ENCODE measurements at regions not wholly inside any gene's neighbourhood (a gene's known extent, or its start where the extent isn't known, plus 50 kb on each side); places are given as distances from the start of the nearest gene placed in this dataset.

DNA sequence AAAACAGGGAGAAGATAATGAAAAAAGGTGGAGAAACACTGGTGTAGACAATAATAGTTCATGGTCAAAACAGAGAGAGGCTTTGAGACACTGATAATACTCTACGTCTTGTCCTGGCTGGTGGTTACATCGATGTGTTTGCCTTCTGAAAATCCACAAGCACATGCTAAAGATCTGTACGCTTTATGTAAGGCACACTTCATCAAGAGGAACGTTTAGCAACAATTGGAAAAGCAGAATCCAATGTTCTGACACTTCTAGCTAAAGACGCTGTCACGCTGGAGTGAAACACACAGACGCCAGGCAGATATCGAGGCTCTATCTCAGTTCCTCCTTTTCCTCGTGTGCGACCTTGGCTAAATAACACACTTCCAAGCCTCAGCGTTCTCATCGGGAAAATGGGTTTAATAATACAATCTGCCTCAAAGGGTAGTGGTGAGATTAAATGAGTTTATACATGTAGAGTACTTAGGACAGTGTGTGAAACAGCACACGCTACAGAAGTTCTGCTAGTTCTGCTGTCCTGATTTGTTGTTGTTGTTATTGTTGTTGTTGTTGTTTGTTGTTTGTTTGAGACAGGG is 386.1 kb downstream of the SETD4 start:
- no peak overlapping the region for H3K27ac ChIP-seq (ENCODE audit: low read depth in 1 of 2, low read length in 2 of 2)
- Mint-ChIP-seq H3K27ac (no peak overlapping the region), H3K36me3 (no peaks in the 10 kb centered on the region), H3K4me3 (no peak overlapping the region), H3K9me3 (no peaks in the 10 kb centered on the region), H3K27me3 (ENCODE audit: low read depth in 3 of 3) (peaks cover 0 to 1% (median 1%) of the 10 kb centered on the region in 3 donors), H3K4me1 (no peaks in the 10 kb centered on the region)
- no peak overlapping the region for H3K4me2 ChIP-seq (replicated peaks; ENCODE audit: extremely low read depth, low read length, poor library complexity, severe bottlenecking)
- intact Hi-C loops (cut with micrococcal nuclease) = no loop called here
- H3K36me3 ChIP-seq (replicated peaks in 1 of 2; ENCODE audit: control insufficient read depth in 1 of 2, insufficient read depth in 2 of 2, low read length in 2 of 2) = no peaks in the 10 kb centered on the region
- H3K4me3 ChIP-seq (replicated peaks in 1 of 3; ENCODE audit: low read depth in 2 of 3, low read length in 3 of 3) = no peak overlapping the region
- 86% methylated on average over 9 of the region's 13 CpGs for WGBS (ENCODE audit: insufficient coverage)
- no peak overlapping the region for H2AFZ ChIP-seq (ENCODE audit: insufficient read depth, low read depth, low read length, poor library complexity, severe bottlenecking)
- H3K79me2 ChIP-seq (ENCODE audit: insufficient read depth, low read length) = no peaks in the 10 kb centered on the region
- no peaks in the 10 kb centered on the region for H4K20me1 ChIP-seq (ENCODE audit: insufficient read depth, low read length)
- H3K9ac ChIP-seq (ENCODE audit: insufficient read depth, low read length, poor library complexity, severe bottlenecking) = no peak overlapping the region
- no peaks in the 10 kb centered on the region for H3K4me1 ChIP-seq (ENCODE audit: control insufficient read depth in 1 of 2, insufficient read depth in 2 of 2, low read length in 2 of 2)
- no peaks in the 10 kb centered on the region for H3K9me3 ChIP-seq (replicated peaks in 1 of 2; ENCODE audit: control insufficient read depth in 1 of 2, insufficient read depth in 1 of 2, low read length in 2 of 2)
- TF ChIP-seq, protein P1, sequence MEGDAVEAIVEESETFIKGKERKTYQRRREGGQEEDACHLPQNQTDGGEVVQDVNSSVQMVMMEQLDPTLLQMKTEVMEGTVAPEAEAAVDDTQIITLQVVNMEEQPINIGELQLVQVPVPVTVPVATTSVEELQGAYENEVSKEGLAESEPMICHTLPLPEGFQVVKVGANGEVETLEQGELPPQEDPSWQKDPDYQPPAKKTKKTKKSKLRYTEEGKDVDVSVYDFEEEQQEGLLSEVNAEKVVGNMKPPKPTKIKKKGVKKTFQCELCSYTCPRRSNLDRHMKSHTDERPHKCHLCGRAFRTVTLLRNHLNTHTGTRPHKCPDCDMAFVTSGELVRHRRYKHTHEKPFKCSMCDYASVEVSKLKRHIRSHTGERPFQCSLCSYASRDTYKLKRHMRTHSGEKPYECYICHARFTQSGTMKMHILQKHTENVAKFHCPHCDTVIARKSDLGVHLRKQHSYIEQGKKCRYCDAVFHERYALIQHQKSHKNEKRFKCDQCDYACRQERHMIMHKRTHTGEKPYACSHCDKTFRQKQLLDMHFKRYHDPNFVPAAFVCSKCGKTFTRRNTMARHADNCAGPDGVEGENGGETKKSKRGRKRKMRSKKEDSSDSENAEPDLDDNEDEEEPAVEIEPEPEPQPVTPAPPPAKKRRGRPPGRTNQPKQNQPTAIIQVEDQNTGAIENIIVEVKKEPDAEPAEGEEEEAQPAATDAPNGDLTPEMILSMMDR (IDR thresholded peaks at IDR 0.05) = no peak
- DNase-seq = no peak
- no peaks in the 10 kb centered on the region for H3K27me3 ChIP-seq (ENCODE audit: control insufficient read depth in 2 of 2, insufficient read depth in 2 of 2, low read length in 2 of 2)

DNA sequence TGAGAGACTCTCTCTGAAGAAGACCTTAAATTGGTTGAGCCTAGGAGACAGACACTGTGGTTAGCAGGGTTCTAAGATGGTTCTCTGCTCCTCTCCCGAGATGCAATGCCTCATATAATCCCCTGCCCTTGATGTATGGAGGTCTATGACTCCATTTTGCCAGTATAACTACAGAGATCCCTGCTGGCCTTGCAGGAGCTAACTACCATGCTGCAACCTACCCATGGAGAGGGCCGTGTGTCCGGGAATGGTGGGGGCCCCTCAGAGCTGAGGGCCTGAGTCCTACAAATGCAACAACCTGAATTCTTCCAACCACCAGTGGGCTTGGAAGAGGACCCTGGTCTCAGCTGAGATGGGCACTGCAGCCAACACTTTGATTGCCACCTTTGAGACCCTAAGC is 388.0 kb downstream of the SETD4 start:
- Histone ChIP-seq H4K20me1 (ENCODE audit: insufficient read depth, low read length) (no peaks in the 10 kb centered on the region), H2AFZ (ENCODE audit: insufficient read depth, low read depth, low read length, poor library complexity, severe bottlenecking) (no peak overlapping the region), H3K4me2 (replicated peaks; ENCODE audit: extremely low read depth, low read length, poor library complexity, severe bottlenecking) (no peak overlapping the region), H3K36me3 (replicated peaks in 1 of 2; ENCODE audit: control insufficient read depth in 1 of 2, insufficient read depth in 2 of 2, low read length in 2 of 2) (no peaks in the 10 kb centered on the region), H3K79me2 (ENCODE audit: insufficient read depth, low read length) (no peaks in the 10 kb centered on the region), H3K27me3 (ENCODE audit: control insufficient read depth in 2 of 2, insufficient read depth in 2 of 2, low read length in 2 of 2) (no peaks in the 10 kb centered on the region), H3K4me3 (replicated peaks in 1 of 3; ENCODE audit: low read depth in 2 of 3, low read length in 3 of 3) (no peak overlapping the region), H3K9me3 (replicated peaks in 1 of 2; ENCODE audit: control insufficient read depth in 1 of 2, insufficient read depth in 1 of 2, low read length in 2 of 2) (no peaks in the 10 kb centered on the region), H3K27ac (ENCODE audit: low read depth in 1 of 2, low read length in 2 of 2) (no peak overlapping the region), H3K4me1 (ENCODE audit: control insufficient read depth in 1 of 2, insufficient read depth in 2 of 2, low read length in 2 of 2) (no peaks in the 10 kb centered on the region), H3K9ac (ENCODE audit: insufficient read depth, low read length, poor library complexity, severe bottlenecking) (no peak overlapping the region)
- WGBS (ENCODE audit: insufficient coverage) = 100% methylated on average over 2 of the region's 3 CpGs
- Mint-ChIP-seq H3K4me1 (no peaks in the 10 kb centered on the region), H3K9me3 (peaks cover 0 to 1% (median 0%) of the 10 kb centered on the region in 7 donors), H3K4me3 (no peak overlapping the region), H3K27me3 (ENCODE audit: low read depth in 3 of 3) (peaks cover 1 to 2% (median 1%) of the 10 kb centered on the region in 3 donors), H3K27ac (no peak overlapping the region), H3K36me3 (no peaks in the 10 kb centered on the region)
- TF ChIP-seq, protein P1 (IDR thresholded peaks at IDR 0.05) = no peak
- intact Hi-C loops (cut with micrococcal nuclease) = no loop called here
- DNase-seq = no peak

All from CD14-positive monocyte (primary cell).